VCaP (cell line): ENCODE measurements at regions not wholly inside any gene's neighbourhood (a gene's known extent, or its start where the extent isn't known, plus 50 kb on each side); places are given as distances from the start of the nearest gene placed in this dataset.
"Not testable (repeated sequence)": the region's sequence is repeated elsewhere in the genome, so short reads cannot be mapped to it uniquely, and the experiment has no call there.

Experiments
- H3K27ac ChIP-seq: fragments of 450-650 bp; 2 replicates; pipeline ENCODE4 v1.5.1; 2017
- CTCF ChIP-seq: fragments of 450-650 bp; conservative IDR thresholded peaks from 2 replicates; pipeline ENCODE4 v1.5.1; 2017; ENCODE audit warnings: mild to moderate bottlenecking, moderate library complexity

GRCh38 chr6:12618296-12618695, 98.3 kb upstream of the PHACTR1 start:
- no peak overlapping the region for H3K27ac ChIP-seq
- no peak for TF ChIP-seq CTCF

GRCh38 chr6:12621754-12622153, 94.8 kb upstream of the PHACTR1 start:
- H3K27ac ChIP-seq: no peak overlapping the region
- TF ChIP-seq CTCF: no peak

GRCh38 chr6:12622566-12622965, 94.0 kb upstream of the PHACTR1 start:
- H3K27ac ChIP-seq: no peak overlapping the region
- TF ChIP-seq CTCF: no peak

GRCh38 chr6:12624142-12624837, 92.3 kb upstream of the PHACTR1 start:
- no peak for TF ChIP-seq CTCF
- H3K27ac ChIP-seq: no peak overlapping the region

- no peak for TF ChIP-seq CTCF
- H3K27ac ChIP-seq: no peak overlapping the region
These were observed 89.5 kb upstream of the PHACTR1 start for GRCh38 chr6:12627053-12627452.

GRCh38 chr6:12628327-12628726, 88.2 kb upstream of the PHACTR1 start:
- no peak overlapping the region for H3K27ac ChIP-seq
- TF ChIP-seq CTCF: no peak

- not testable (repeated sequence) for H3K27ac ChIP-seq
These were observed 82.8 kb upstream of the PHACTR1 start for GRCh38 chr6:12633746-12634145.

- H3K27ac ChIP-seq: no peak overlapping the region
These were observed 81.2 kb upstream of the PHACTR1 start for GRCh38 chr6:12635375-12635774.

More at GRCh38 chr6:12635375-12635774, 81.2 kb upstream of the PHACTR1 start:
- no peak for TF ChIP-seq CTCF
